ENCODE measurements at regions not wholly inside any gene's neighbourhood (a gene's known extent, or its start where the extent isn't known, plus 50 kb on each side); places are given as distances from the start of the nearest gene placed in this dataset.

DNA sequence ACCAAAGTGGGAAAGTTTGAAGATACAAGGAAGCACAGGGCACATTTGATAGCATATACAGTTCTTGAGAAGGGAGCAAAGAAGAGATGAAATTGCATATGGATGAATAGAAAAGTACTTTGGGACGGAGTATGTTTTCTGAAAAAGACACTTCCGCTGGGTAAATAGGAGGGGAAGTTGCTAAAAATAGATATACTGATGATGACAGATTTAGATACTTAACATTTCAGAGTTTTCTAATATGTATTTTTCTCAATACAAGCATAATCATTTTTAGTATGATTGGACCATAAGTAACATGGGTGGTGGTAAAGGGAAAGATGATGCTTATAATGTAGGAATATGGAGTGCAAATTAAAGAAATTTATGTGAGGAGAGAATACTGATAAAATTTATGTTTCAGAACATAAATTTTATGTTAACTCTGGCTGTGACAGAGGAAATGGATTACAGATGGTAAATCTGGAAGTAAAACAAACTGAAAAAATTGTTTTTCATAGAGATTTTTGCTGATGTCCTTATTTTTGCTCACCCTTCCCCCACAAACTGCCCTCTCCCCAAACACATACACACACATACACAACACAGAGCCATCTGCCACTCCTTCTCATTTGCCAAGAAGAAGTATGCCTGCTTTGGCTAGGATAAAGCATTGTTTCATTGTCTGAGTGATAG is 583.9 kb upstream of the MIR17HG start:
- in situ Hi-C loops (cut with HindIII; ENCODE audit: low sequenced_read_pairs) = no loop called here
- no peak overlapping the region for H3K4me3 ChIP-seq (ENCODE audit: low read depth, low read length)
- TF ChIP-seq, protein P1, sequence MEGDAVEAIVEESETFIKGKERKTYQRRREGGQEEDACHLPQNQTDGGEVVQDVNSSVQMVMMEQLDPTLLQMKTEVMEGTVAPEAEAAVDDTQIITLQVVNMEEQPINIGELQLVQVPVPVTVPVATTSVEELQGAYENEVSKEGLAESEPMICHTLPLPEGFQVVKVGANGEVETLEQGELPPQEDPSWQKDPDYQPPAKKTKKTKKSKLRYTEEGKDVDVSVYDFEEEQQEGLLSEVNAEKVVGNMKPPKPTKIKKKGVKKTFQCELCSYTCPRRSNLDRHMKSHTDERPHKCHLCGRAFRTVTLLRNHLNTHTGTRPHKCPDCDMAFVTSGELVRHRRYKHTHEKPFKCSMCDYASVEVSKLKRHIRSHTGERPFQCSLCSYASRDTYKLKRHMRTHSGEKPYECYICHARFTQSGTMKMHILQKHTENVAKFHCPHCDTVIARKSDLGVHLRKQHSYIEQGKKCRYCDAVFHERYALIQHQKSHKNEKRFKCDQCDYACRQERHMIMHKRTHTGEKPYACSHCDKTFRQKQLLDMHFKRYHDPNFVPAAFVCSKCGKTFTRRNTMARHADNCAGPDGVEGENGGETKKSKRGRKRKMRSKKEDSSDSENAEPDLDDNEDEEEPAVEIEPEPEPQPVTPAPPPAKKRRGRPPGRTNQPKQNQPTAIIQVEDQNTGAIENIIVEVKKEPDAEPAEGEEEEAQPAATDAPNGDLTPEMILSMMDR (IDR thresholded peaks at IDR 0.05; ENCODE audit: low read depth, low read length) = no peak
- DNase-seq (ENCODE audit: low read depth, low spot score) = no peak

DNA sequence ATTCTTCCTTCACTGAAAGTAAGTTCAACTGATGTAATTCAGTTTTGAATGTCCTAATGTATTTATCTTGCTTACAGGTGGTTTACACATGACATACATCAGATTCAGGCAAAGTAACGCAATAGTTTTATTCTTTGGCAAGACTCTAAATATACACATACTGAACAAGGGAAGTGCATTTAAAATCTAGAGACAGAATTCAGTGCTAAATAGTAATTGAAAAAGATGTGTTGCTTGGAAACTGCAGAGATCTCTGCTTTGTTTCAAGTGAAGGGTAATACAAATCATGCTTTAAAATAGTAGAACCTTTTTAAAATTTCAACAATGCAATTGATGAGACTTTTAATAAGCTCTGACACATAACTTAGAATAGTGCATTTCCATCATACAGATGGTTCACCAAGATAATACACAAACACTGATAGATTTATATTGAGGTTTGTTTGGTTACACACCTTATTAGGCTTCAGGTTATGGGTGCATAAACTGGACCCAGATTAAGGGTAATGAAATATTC is 581.0 kb upstream of the MIR17HG start:
- in situ Hi-C loops (cut with HindIII; ENCODE audit: low sequenced_read_pairs) = no loop called here
- TF ChIP-seq, protein P1 (IDR thresholded peaks at IDR 0.05; ENCODE audit: low read depth, low read length) = no peak
- DNase-seq (ENCODE audit: low read depth, low spot score) = no peak
- no peak overlapping the region for H3K4me3 ChIP-seq (ENCODE audit: low read depth, low read length)

DNA sequence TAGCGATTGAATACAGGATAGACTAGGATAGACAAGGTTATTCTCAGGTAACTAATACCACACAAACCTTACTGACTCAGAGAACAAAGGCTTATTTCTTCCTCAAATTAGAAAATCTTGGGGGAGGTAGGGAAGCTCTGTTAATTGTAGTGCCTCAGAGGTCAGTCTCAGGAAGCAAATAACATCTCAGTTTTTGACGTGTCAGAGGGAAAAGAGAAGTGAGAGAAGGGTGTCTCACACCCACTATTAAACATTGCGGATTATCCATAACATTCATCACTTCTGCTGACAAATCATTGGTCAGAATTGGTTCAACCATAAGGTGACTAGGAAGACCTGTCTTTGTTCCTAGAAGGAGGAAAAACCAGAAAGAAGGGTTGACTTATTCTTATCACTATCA is 579.4 kb upstream of the MIR17HG start:
- in situ Hi-C loops (cut with HindIII; ENCODE audit: low sequenced_read_pairs) = no loop called here

DNA sequence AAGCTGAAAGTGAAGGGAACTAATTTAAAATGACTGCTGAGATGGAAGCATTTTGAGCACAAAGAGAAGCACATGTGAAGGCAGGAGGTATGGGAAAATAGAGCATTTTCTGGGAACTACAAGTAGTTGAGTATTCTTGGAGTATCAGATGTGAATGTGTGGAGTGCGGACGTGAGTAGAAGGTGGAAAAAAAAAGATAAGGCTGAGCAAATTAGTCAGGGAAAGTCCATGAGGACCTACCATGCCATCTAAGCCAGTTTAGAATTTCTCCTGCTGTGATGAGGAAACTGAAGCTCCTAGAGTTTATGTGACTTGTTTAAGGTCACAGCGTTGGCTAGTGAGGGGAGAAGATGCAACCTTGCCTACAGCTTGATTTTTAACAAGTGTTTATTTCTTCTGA is 578.1 kb upstream of the MIR17HG start:
- H3K4me3 ChIP-seq (ENCODE audit: low read depth, low read length) = no peak overlapping the region
- in situ Hi-C loops (cut with HindIII; ENCODE audit: low sequenced_read_pairs) = no loop called here
- DNase-seq (ENCODE audit: low read depth, low spot score) = no peak
- TF ChIP-seq, protein P1 (IDR thresholded peaks at IDR 0.05; ENCODE audit: low read depth, low read length) = no peak

More for the DNA sequence above, 579.4 kb upstream of the MIR17HG start:
- no peak for DNase-seq (ENCODE audit: low read depth, low spot score)
- TF ChIP-seq, protein P1 (IDR thresholded peaks at IDR 0.05; ENCODE audit: low read depth, low read length) = no peak
- no peak overlapping the region for H3K4me3 ChIP-seq (ENCODE audit: low read depth, low read length)

DNA sequence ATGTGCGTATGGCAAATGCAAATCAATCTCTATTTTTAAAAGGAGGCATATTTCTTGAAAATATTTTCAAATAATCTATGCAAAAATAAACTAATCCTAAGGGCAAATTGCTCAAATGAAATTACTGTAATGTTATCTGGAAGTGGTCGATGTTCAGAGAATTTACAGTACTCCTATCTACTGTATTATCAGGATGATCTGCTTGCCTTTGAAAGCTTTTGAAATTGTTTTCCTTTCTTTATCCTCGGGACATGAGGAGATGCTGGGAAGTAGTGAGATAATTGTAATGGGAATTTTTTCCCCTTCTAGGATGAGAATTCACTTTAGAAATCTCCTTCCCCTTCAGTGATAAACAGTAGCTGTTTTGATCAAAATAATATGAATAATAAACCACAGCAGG is 577.2 kb upstream of the MIR17HG start:
- no peak overlapping the region for H3K4me3 ChIP-seq (ENCODE audit: low read depth, low read length)
- TF ChIP-seq, protein P1 (IDR thresholded peaks at IDR 0.05; ENCODE audit: low read depth, low read length) = no peak
- in situ Hi-C loops (cut with HindIII; ENCODE audit: low sequenced_read_pairs) = no loop called here
- no peak for DNase-seq (ENCODE audit: low read depth, low spot score)

DNA sequence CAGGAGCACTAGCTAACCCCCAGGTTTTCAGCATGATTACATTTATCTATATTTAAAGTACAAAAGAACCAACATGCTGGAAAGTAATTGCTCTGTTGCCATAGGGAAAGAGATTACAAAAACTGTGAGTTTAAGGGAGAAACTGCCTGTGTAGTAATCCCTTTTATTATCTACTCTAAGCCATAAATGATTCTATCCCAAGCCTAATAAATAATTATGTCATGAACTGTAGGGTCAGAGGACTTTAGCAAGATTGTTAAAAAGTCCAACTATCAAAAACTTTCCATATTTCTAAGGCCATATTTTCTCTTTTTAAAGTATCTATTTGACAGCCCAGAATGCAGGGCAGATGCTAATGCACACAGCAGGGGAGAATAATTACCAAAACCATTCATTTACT is 573.8 kb upstream of the MIR17HG start:
- TF ChIP-seq, protein P1 (IDR thresholded peaks at IDR 0.05; ENCODE audit: low read depth, low read length) = no peak
- in situ Hi-C loops (cut with HindIII; ENCODE audit: low sequenced_read_pairs) = no loop called here
- DNase-seq (ENCODE audit: low read depth, low spot score) = no peak
- no peak overlapping the region for H3K4me3 ChIP-seq (ENCODE audit: low read depth, low read length)

Data from astrocyte of the spinal cord (primary cell).